CD4-positive, alpha-beta T cell treated with Interleukin-6 for 4 hours (primary cell): ENCODE measurements at regions not wholly inside any gene's neighbourhood (a gene's known extent, or its start where the extent isn't known, plus 50 kb on each side); places are given as distances from the start of the nearest gene placed in this dataset.

Experiments
- DNase-seq: peaks from one replicate; pipeline ENCODE4 v3.0.0-alpha.2; 2020; ENCODE audit warnings: mixed read lengths

DNA sequence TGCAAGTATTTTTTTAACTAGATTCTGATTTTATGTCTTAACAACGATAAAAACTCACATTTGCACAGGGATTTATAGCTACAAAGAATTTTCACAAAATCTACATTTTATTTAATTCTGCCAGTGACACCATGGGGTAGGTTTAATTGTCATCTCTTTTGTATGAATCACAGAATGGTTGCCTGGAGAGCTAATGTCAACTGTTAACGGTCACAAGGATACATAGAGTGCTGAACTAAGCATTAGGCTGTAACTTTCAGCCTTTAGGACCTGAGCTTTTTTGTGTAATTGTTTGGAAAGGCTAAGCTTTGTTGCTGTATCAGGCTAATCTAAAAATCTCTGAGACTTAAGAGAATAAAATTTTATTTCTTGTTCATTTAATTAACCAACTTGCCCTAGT lies 465.3 kb upstream of the TBX3 start:
- no peak for DNase-seq

DNA sequence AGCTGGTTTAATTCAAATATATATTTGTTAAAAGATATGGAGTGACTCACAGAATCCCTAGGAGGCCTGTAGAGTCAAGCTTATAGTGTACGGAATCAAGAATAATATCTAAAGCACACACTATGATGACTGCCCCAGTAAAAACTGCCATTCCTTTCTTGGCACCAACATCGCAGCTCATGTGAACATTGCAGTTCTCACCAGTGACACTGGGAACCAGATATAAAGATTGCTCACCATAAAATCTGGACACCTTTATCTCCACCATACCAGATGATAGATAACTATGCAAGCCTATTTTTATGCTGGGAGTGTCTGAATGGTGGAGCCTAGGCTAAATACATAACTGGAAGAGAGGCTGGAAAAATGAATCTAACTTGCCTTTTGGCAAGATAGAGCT lies 463.9 kb upstream of the TBX3 start:
- DNase-seq: no peak

DNA sequence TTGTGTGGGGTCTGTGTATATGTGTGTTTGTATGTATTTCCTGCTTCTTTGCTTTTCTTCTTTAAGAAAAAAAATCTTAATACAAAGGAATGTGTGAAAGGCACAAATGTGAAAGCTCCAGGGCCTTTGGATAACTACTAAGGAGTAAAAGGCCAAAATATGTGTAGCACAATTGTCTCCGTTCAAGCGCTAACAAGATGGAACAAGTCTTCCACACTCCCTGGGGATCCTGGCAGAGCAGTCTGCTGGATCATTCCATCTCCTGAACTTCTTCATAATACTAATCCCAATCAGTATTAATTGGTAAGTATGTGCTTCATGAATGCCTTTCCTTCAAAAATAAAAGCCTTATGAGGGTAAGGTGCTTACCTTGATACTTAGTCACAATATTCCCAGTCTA lies 462.5 kb upstream of the TBX3 start:
- no peak for DNase-seq

DNA sequence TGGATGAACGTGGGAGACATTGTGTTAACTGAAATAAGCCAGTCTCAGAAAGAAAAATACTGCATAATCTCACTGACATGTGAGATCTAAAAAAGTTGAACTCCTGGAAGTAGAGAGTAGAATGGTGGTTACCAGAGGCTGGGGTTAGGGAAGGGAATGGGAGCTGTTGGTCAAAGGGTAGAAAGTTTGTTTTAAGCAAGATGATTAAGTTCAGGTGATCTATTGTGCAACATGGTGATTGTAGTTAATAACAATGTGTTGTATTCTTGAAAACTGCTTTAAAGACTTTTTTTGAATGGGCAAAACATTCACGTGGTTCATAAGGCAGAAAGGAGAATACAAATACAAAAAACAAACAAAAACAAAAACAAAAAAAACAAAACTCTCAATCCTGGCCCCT lies 460.4 kb upstream of the TBX3 start:
- DNase-seq: no peak

DNA sequence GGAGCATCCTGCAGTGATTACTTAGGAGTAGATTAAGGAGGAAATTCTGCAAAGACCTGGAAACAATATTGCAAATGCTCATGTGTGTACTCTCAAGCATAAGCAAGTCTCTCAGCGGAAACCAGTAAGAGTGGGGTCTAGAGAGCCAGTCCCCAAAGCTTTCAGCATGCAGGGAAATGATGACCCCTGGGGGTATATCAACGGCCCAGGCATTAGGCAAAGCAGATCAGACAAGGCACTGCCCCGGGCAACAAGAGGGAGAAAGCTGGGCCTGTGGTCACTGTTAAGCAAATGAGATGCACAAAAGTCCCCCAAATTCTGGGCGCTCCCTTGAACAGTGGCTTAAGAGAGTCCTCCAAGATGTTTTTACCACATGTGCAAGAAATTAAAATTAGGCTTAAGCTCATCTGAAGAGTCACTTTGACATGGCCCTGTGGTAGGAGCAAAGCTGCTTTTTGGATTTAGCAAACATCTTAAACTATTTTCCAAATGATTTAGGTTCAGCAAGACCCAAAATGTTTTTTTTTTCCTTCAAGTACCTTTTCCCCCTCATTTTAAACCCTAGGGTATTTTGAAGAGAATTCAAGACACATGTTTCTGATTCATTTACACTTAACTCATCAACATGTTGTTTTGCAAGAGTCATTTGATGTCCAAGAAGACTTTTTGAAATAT lies 457.1 kb upstream of the TBX3 start:
- DNase-seq: no peak

DNA sequence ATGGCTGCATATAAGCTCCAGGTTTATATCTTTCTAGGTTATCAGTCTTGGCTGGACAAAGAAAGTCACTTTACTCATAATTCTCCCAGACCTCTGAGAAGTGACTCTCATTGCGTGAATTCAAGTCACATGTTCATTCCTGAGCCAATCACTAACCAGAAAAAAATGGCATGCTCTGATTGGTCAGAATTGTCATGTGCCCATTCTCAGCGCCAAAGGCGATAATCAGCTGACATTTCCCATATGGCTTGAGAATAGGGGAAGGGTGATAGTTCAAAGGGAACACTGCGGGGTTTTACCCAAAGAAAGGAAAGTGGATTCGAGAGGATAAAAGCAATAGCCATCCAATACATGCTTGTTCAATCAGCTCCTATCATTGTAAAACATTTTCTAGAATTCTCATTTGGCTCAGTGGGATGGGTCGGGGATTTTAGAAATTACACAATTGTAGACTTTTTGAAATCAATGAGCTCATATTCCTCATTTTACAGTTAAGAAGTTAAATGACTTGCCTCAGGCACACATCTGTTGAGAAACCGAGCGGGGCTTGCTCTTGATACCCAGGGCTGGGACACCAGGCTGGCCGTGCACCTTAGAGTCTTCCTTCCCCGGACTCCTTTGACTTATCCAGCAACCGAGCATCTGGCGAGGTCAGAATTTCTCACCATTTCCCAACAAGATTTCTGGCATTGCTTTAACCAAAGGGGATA lies 454.0 kb upstream of the TBX3 start:
- DNase-seq: no peak

DNA sequence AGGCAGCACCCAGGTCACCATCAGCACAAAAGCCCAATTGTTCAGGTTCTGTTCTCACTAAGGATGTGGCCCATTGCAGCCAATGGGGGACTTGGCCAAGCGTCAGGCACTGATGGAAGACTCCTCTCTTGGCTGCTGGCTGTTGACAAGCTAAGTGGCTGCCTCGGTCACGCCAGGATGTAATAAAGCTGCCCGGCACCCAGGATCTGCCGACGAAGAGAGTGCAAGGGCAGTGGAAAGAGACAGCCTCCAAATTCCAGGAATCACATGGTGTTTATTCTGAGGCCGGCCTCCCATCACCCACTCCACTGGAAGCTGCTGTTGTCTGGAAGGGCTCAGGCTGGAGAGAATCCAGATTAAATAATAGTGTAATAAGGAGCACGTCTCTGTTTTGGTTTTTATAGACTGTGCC lies 451.8 kb upstream of the TBX3 start:
- no peak for DNase-seq

DNA sequence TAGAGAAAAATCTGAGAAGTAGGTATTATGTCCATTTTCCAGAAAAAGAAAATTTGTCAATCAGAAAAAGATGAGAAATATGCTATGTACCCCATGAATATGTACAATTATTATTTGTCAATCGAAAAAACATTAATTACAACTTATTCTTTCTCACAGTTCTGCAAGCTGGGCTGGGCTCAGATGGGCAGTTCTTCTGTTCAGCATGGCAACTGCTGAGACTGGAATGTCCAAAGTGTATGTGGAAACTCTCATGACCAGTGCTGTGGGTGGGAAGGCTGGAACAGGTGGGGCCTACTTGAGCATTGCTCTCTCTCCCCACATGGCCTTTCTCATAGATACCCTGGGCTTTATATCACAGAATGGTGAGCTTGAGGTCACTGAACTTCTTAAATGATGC lies 450.3 kb upstream of the TBX3 start:
- DNase-seq: no peak

DNA sequence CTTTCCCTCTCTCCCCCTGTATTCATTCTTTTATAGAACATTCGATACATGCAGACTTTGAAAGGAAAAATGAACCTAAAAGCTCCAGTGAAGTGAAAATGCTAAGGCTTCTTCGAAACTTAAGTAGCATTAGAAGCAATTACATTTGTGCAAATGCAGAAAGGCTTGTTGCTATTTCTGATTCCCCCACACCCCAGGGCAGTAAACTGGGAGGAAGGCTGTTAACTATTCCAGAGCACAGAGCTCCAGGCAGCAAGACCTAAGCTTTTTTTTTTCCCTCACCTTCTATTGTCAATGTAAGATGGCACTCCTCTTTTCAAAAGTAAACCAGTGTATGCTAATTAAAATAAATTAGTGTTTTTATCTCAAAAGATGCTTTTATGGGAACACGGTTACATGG lies 448.9 kb upstream of the TBX3 start:
- DNase-seq: no peak

DNA sequence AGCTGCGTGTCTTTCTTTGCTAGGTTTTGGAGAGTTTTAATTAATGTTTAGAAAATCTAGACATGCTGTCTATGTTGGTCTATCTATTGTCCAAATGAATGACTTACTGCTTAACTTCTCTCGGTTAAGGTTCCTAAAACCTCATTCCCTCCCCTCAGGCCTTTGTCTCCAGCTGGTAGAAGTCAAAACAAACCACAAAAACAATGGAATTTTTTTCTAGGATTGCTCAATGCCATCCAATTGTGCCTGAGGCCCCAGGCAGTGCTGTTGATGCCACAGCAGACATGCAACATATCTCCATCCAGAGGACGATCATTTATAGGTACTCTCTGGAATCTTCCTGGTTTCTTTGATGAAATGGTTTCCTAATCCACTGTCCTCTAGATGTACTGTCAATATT lies 448.2 kb upstream of the TBX3 start:
- DNase-seq: no peak

DNA sequence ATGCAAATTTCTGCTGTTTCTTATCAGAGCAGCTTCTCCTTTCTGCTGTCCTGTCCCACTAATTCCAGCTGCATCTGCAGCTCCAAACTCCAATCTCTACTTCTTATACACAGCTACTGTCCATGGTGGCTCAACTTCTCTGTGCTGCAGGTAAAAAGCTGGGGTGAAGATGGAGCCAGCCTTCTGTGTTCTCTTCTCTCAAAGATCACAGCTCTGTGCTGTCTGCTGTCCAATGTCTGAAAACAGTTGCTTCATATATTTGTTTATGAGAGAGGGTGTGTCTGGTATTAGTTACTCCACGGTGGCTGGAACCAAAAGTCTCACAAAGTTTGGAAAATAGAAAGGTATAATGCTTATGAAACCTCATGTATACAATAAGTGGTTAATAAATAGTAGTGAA lies 445.8 kb upstream of the TBX3 start:
- no peak for DNase-seq

DNA sequence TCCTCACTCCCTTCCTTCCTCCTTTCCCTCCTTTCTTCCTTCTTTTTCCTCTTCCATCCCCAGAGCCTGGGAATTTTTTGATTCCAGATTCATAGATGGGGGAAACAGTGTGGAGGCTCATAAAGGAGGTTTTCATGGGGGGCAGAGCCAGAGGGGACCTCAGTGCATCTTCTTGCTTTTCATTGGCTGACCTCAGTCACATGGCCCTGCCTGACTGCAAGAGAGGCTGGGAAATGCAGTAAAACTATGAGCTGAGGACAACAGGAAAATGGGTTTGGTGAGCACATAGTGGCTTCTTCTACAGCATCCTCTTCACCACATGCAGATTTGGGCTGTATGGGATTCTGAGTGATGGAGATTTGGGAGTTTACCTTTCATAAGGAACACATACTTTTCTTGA lies 437.1 kb upstream of the TBX3 start:
- no peak for DNase-seq

DNA sequence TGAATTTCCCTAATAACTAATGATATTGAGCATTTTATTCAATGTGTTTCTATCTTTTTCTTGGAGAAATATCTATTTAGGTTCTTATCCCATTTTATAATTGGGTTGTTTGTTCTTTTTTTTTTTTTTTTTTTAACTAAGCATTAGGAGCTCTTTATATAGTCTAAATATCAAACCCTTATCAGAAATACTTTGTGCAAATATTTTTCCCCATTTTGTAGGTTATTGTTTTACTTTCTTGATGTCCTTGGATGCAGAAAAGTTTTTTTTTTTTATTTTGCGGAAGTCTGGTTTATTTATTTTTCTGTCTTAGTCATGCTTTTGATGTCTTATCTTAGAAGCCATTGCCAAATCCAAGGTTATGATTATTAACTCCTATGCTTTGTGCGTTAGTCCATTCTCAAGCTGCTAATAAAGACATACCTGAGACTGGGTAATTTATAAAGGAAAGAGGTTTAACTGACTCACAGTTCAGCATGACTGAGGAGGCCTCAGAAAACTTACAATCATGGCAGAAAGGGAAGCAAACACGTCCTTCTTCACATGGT lies 434.3 kb upstream of the TBX3 start:
- DNase-seq: no peak

DNA sequence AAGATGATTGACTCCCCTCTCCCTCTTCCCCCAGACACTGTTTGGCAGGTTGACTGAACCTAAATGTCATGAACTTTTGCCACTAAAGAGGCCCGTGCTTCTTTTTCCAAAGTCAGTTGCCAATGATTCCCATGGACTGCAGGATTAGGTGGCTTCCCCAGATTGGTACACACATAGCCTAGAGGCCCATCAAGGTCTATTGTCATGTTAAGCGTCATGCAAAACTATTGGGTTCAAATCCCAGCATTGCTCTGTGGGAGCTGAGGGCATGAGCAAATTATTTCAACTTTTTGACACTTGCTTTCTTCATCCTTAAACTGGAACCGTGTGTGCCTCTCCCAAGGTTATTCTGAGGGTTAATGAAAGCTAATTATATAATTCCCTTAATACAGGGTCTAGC lies 430.2 kb upstream of the TBX3 start:
- DNase-seq: no peak

DNA sequence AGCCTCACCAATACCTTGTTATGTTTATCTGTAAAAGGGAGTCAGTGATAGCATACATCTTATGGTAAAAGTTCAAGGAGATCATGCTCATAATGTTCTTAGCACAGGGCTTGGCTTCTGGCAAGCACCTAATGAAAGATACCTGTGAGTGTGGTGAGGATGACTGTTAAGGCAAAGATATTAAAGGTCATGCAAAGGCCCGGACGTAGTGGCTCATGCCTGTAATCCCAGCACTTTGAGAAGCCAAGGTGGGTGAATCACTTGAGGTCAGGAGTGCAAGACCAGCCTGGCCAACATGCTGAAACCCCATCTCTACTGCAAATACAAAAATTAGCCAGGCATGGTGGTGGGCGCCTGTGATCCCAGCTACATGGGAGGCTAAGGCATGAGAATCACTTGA lies 425.9 kb upstream of the TBX3 start:
- DNase-seq: no peak

DNA sequence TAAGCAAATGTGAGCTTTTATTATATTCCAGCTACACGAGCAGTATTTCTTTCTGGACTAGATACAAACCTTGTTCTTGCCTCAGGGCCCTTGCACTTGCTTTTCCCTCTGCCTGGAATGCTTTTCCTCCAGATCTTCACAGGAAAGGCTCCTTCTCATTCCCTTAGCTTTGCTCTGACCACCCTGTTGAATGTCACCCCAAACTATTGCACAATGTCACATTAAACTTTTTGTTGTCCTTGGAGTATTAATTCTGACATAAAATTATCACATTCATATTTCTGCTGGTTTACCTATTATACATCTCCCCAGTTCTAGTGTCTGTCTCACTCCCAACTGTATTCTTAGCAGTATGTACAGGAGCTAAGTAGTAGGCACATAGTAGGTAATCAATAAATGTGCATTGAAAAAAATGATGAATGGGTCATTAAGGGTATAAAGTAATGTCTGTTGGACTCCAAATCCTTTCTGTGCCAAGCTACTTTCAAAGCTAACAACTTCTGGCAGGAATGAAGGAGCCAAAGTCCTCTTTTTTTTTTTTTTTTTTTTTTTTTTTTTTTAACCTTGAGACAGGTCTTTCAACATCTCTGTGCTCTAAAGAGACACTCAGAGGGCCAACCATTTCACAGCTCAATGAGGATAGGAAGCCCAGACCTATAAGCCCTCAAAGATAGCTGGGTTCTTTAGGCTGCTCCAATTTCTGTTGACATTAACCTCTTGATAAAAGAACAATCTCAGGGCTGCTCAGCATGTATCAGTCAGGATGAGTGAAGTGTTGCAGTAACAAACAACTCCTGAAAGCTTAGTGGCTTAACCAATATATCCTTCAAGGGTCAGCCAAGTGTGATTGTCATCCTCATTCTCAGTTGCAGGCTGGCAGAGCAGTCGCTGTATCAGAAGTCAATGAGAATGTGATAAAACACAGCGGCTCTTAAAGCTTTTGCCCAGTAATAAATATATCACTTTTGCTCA lies 424.4 kb upstream of the TBX3 start:
- no peak for DNase-seq

DNA sequence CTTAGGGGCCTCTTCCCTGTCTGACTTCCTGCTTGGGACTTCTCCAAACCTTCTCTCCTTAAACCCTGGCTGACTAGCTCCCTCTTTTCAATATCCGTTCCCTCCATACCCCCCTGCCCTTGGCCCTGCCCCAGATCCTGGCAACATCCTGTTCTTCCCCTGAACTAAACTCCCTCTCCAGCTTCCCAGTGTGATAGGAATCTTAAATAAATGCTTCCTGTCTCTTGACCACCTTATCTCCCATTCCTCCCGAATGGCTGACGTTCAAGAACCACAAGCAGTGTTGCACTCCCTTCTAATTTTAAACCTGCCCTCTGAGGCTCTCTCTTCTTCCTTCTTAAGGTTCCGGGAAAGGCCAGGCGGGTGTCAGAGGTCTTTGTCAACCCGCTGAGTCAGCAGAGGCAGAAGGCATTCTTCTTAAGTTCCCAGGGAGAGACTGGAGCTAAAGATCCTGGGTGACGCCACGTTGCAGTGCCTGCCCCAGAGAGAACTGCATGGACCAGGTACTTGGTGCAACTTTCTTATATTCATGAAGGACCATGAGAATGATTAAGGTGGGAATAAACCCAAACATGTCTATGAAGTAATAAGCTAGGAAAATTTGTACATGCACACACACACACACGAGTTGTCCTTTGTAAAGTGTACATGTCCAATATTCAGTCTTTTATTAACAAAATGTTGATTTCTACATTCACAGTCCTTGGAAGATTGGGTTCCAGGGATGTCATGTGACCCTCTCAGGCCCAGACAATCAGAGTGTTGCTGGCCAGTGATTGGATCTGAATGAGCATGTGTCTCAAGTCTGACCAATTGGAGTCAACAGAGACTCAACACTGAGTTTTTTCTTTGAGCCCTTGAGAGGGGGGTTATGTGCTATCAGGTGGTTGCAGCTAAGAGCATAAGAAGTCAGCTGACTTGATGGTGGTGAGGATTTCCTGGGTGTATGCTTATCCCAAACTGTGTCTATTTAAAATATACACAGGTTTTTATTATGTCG lies 420.2 kb upstream of the TBX3 start:
- DNase-seq: no peak

DNA sequence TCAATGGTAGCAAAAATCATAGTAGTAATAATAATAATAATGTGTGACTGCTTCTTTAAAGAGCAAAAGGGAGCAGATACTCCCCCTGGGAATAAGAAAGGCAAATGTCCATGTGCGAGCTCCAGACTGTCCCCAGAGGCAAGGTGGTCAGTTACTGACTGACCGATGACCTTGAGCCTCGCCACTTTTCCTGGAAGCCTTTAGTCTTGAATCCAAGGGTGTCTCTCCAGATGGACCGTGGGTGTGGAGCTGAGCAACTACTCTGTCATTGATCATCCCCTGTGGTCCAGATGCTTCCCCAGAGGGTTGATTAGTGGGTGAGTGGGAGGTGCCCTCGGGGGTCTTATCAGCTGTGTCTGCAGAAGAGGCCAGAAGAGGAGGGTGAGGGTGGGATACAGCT lies 418.5 kb upstream of the TBX3 start:
- no peak for DNase-seq

DNA sequence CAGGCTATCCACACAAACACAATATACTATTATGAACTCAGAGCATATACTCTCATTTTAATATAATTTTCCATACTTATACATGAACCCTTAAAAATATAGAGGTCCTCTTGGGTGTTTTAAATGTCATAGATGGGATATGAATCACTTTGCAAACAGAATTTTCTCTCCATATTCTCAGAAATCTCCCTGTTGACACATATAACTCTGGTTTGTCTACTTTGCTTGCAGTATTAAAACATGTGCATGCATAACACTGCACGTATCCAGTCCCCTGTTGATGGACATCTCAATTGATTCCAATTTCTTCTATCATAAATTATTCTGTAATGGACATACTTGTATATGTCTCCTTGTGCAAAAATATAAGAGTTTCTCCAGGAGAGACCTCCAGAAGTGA lies 417.5 kb upstream of the TBX3 start:
- no peak for DNase-seq

DNA sequence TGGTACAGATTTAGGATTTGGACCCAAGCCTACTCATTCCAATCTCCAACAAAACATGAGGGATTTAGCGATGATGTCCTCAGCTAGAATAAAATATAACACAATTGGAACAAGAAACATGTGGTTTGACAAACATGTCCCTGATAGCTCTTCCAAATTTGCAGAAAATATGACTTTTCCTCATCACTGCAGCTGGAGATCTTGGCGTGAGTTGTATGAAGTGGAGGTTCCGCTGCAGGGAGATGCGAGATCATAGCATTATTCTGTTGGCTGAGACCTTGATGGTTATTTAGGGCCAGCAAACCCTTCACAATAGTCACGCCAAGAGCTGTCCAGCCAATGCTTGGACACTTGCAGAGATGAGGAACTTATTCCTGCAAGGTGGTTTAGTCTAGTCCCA lies 413.4 kb upstream of the TBX3 start:
- no peak for DNase-seq

DNA sequence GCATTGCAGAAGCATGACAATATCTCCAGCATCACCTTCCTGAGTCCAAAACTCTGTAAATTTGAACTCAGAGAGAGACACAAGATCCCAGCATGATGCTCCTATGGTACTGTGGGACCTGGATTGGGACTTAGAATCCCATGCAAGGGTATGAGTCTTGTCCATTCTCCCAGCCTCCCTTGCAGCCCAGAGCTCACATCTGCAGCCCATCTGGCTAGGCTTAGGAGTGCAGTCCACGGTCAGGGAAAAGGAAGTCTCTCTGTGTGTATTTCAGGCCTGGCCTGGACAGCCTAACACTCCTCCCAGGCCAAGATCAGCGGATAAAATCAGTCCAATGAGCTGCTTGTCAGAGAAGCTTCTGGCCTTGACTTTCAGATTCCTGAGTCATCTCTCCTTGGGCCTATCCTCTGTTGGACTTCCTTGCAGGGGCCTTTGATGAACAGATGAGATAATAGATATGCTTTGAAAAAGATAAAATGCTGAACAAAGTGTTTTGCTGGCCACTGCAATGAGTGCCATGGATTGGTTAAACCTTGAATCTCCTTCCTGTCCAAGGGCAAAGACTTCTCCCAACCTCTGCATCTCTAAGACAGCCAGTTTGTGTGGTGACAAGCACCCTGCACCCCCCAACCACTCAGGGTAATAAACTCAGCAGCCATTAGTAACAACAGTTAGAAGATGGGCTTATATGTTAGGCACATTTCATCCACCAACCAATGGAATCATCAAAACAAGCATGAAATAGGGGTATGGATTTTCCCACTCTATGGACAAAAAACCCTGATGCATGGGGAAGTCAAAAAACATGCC lies 412.8 kb upstream of the TBX3 start:
- DNase-seq: no peak
